MM.1S (cell line): ENCODE measurements at regions not wholly inside any gene's neighbourhood (a gene's known extent, or its start where the extent isn't known, plus 50 kb on each side); places are given as distances from the start of the nearest gene placed in this dataset.
"Not testable (repeated sequence)": the region's sequence is repeated elsewhere in the genome, so short reads cannot be mapped to it uniquely, and the experiment has no call there.

Experiments used
- DNase-seq: peaks from one replicate; pipeline ENCODE4 v3.0.0-alpha.2; 2015
- H2AFZ ChIP-seq: fragments of 300-600 bp; sonication (generic); 2 replicates; pipeline ENCODE4 v1.6.0; 2016; ENCODE audit warnings: antibody characterized with exemption, low read length
- H3F3A ChIP-seq: fragments of 300-600 bp; sonication (generic); 2 replicates; pipeline ENCODE4 v1.6.1; 2016; ENCODE audit warnings: mild to moderate bottlenecking, antibody characterized with exemption, low read length, moderate library complexity, mixed read lengths; ENCODE audit not compliant: insufficient read depth
- H3K27ac ChIP-seq: fragments of 300-600 bp; sonication (generic); 2 replicates; pipeline ENCODE4 v1.5.1; 2016; ENCODE audit warnings: mild to moderate bottlenecking, low read length
- H3K27me3 ChIP-seq: fragments of 300-600 bp; sonication (generic); replicated peaks from 2 replicates; pipeline ENCODE4 v1.6.0; 2016; ENCODE audit warnings: low read length; ENCODE audit not compliant: insufficient read depth
- H3K36me3 ChIP-seq: fragments of 300-600 bp; sonication (generic); replicated peaks from 2 replicates; pipeline ENCODE4 v1.6.1; 2016; ENCODE audit warnings: mild to moderate bottlenecking, low read length, mixed read lengths; ENCODE audit not compliant: insufficient read depth
- H3K4me1 ChIP-seq: fragments of 300-600 bp; sonication (generic); 2 replicates; pipeline ENCODE4 v1.6.1; 2016; ENCODE audit warnings: low read length, mixed read lengths
- H3K4me2 ChIP-seq: fragments of 300-600 bp; sonication (generic); 2 replicates; pipeline ENCODE4 v1.6.0; 2016; ENCODE audit warnings: low read depth, low read length
- H3K4me3 ChIP-seq: fragments of 300-600 bp; sonication (generic); 2 replicates; pipeline ENCODE4 v1.5.1; 2016; ENCODE audit warnings: low read length, mixed read lengths
- H3K79me2 ChIP-seq: fragments of 300-600 bp; sonication (generic); 2 replicates; pipeline ENCODE4 v1.6.1; 2016; ENCODE audit warnings: mixed run types, low read length, mixed read lengths
- H3K9ac ChIP-seq: fragments of 300-600 bp; sonication (generic); 2 replicates; pipeline ENCODE4 v1.6.1; 2016; ENCODE audit warnings: low read length, mixed read lengths
- H3K9me2 ChIP-seq: fragments of 300-600 bp; sonication (generic); replicated peaks from 2 replicates; pipeline ENCODE4 v1.6.1; 2016; ENCODE audit warnings: mild to moderate bottlenecking, low read length, mixed read lengths; ENCODE audit not compliant: insufficient read depth
- H3K9me3 ChIP-seq: fragments of 300-600 bp; sonication (generic); replicated peaks from 2 replicates; pipeline ENCODE4 v1.6.1; 2016; ENCODE audit warnings: mild to moderate bottlenecking, low read length, mixed read lengths; ENCODE audit not compliant: insufficient read depth
- H4K20me1 ChIP-seq: fragments of 300-600 bp; sonication (generic); 2 replicates; pipeline ENCODE4 v1.6.1; 2016; ENCODE audit warnings: mild to moderate bottlenecking, low read length, moderate library complexity, mixed read lengths; ENCODE audit not compliant: insufficient read depth
- CTCF ChIP-seq: fragments of 300-600 bp; sonication (generic); IDR thresholded peaks from 2 replicates; pipeline ENCODE4 v1.5.1; 2016; ENCODE audit warnings: antibody characterized with exemption, low read length, mixed read lengths
- EZH2 ChIP-seq: fragments of 300-600 bp; sonication (generic); optimal IDR thresholded peaks from 2 replicates; pipeline ENCODE3; 2017; ENCODE audit warnings: low read depth, mild to moderate bottlenecking, antibody characterized with exemption, low read length, mixed read lengths
- EZH2phosphoT487 ChIP-seq: fragments of 300-600 bp; sonication (generic); IDR thresholded peaks from 2 replicates; pipeline ENCODE4 v1.6.1; 2018; ENCODE audit warnings: antibody characterized with exemption, low read length

- Histone ChIP-seq H3K4me3 (no peak overlapping the region), H3K79me2 (no peaks in the 10 kb centered on the region), H3K36me3 (no peaks in the 10 kb centered on the region), H3F3A (peaks cover 9% of the 10 kb centered on the region; the same call in 1 of the 2 replicates), H4K20me1 (no peaks in the 10 kb centered on the region), H3K9me2 (no peaks in the 10 kb centered on the region), H2AFZ (no peak overlapping the region), H3K4me1 (peaks cover 13% of the 10 kb centered on the region), H3K27ac (no peak overlapping the region), H3K27me3 (no peaks in the 10 kb centered on the region), H3K9me3 (no peaks in the 10 kb centered on the region), H3K9ac (no peak overlapping the region), H3K4me2 (no peak overlapping the region)
- DNase-seq, result no peak
- no peak for TF ChIP-seq CTCF
- TF ChIP-seq EZH2, result no peak
- TF ChIP-seq EZH2phosphoT487, result no peak
These were observed 59.8 kb upstream of the PLEKHG4B start for GRCh38 chr5:32165-32564.

GRCh38 chr5:35521-35920, 56.4 kb upstream of the PLEKHG4B start:
- not testable (repeated sequence) for H3K4me2 ChIP-seq, H3K9ac ChIP-seq, H3K4me3 ChIP-seq, H3K27me3 ChIP-seq, H3K9me3 ChIP-seq, H3K79me2 ChIP-seq, H2AFZ ChIP-seq, H3K27ac ChIP-seq, H3K4me1 ChIP-seq, H3K36me3 ChIP-seq, H3K9me2 ChIP-seq, H3F3A ChIP-seq, H4K20me1 ChIP-seq, DNase-seq

- H3F3A ChIP-seq, DNase-seq, H3K4me1 ChIP-seq, H3K27me3 ChIP-seq, H3K36me3 ChIP-seq, H4K20me1 ChIP-seq, H3K9me2 ChIP-seq, H3K79me2 ChIP-seq, H3K9ac ChIP-seq, H3K4me3 ChIP-seq, H3K27ac ChIP-seq, H2AFZ ChIP-seq, H3K9me3 ChIP-seq, H3K4me2 ChIP-seq: not testable (repeated sequence)
These were observed 54.8 kb upstream of the PLEKHG4B start for GRCh38 chr5:37207-37606.

GRCh38 chr5:39979-40583, 51.9 kb upstream of the PLEKHG4B start:
- H3K4me2 ChIP-seq, result no peak overlapping the region
- no peaks in the 10 kb centered on the region for H3K36me3 ChIP-seq
- no peak overlapping the region for H3K9ac ChIP-seq
- H3K27me3 ChIP-seq, result no peaks in the 10 kb centered on the region
- no peaks in the 10 kb centered on the region for H3K9me3 ChIP-seq
- no peaks in the 10 kb centered on the region for H3K9me2 ChIP-seq
- H3K4me3 ChIP-seq, result no peak overlapping the region
- no peaks in the 10 kb centered on the region for H4K20me1 ChIP-seq
- no peaks in the 10 kb centered on the region for H3K4me1 ChIP-seq
- H3F3A ChIP-seq, result no peaks in the 10 kb centered on the region
- H3K27ac ChIP-seq, result no peak overlapping the region
- no peaks in the 10 kb centered on the region for H3K79me2 ChIP-seq
- no peak for TF ChIP-seq EZH2
- TF ChIP-seq CTCF, result no peak
- TF ChIP-seq EZH2phosphoT487, result no peak
- no peak overlapping the region for H2AFZ ChIP-seq
- DNase-seq, result no peak
